ENCODE measurements at regions not wholly inside any gene's neighbourhood (a gene's known extent, or its start where the extent isn't known, plus 50 kb on each side); places are given as distances from the start of the nearest gene placed in this dataset.

- Mint-ChIP-seq H3K27me3 (ENCODE audit: low read depth) (no peaks in the 10 kb centered on the region), H3K4me3 (no peak overlapping the region), H3K9me3 (no peaks in the 10 kb centered on the region), H3K4me1 (no peaks in the 10 kb centered on the region), H3K36me3 (ENCODE audit: low read depth) (no peaks in the 10 kb centered on the region), H3K27ac (no peak overlapping the region)
- TF ChIP-seq, protein P1, sequence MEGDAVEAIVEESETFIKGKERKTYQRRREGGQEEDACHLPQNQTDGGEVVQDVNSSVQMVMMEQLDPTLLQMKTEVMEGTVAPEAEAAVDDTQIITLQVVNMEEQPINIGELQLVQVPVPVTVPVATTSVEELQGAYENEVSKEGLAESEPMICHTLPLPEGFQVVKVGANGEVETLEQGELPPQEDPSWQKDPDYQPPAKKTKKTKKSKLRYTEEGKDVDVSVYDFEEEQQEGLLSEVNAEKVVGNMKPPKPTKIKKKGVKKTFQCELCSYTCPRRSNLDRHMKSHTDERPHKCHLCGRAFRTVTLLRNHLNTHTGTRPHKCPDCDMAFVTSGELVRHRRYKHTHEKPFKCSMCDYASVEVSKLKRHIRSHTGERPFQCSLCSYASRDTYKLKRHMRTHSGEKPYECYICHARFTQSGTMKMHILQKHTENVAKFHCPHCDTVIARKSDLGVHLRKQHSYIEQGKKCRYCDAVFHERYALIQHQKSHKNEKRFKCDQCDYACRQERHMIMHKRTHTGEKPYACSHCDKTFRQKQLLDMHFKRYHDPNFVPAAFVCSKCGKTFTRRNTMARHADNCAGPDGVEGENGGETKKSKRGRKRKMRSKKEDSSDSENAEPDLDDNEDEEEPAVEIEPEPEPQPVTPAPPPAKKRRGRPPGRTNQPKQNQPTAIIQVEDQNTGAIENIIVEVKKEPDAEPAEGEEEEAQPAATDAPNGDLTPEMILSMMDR (IDR thresholded peaks at IDR 0.05; ENCODE audit: unreplicated experiment in 3 of 3), result no peak
Observed at GRCh38 chr4:135098061-135098460, 896.5 kb upstream of the PABPC4L start.

DNA sequence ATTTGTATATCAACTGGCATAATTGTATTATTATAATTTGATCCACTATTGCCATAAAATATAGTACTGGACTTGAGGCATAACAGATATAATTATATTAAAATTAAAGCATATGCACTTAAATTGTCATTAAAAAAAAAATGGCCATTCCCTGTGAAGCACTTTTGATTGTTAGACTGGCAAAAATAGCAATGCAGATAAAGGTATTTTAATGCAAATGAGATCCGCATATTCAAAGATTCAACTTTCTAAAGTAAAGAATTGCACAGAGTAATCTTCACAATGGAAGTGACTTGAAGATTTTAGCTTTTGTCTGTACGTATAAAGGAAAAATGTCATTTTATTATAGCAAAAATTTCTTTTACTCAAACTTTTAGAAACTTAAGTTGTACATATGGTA, 871.8 kb upstream of the PABPC4L start:
- TF ChIP-seq, protein P1 (IDR thresholded peaks at IDR 0.05; ENCODE audit: unreplicated experiment in 3 of 3), result no peak
- Mint-ChIP-seq H3K4me3 (no peak overlapping the region), H3K36me3 (ENCODE audit: low read depth) (no peaks in the 10 kb centered on the region)

GRCh38 chr4:135072553-135072952, 871.0 kb upstream of the PABPC4L start:
- Mint-ChIP-seq H3K27me3 (ENCODE audit: low read depth) (peaks cover 4% of the 10 kb centered on the region), H3K4me3 (no peak overlapping the region), H3K36me3 (ENCODE audit: low read depth) (no peaks in the 10 kb centered on the region), H3K4me1 (no peaks in the 10 kb centered on the region), H3K9me3 (peaks cover 17% of the 10 kb centered on the region), H3K27ac (no peak overlapping the region)
- TF ChIP-seq, protein P1 (IDR thresholded peaks at IDR 0.05; ENCODE audit: unreplicated experiment in 3 of 3), result no peak

More for the DNA sequence above, 871.8 kb upstream of the PABPC4L start:
- Mint-ChIP-seq H3K27me3 (ENCODE audit: low read depth) (no peaks in the 10 kb centered on the region), H3K4me1 (no peaks in the 10 kb centered on the region), H3K9me3 (peaks cover 25% of the 10 kb centered on the region), H3K27ac (no peak overlapping the region)

DNA sequence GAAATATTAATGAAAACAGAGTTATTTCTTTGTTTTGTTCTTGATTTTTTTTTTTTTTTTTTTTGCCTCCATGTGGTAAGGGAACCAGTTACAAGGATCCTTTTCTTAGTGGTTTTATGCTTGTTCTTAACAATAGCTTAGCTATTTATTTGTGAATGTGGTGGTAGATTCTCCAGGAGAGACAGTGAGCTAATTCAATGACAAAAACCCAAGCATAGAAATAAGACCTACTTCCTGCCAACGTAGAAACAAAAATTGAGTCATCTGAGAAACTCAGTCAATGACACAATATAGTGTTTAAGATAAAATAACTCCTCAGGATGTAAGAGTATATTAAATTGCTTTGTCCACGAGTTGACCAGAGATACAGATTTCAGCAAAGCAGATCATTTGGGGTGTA, 863.8 kb upstream of the PABPC4L start:
- Mint-ChIP-seq H3K4me3 (no peak overlapping the region), H3K36me3 (ENCODE audit: low read depth) (no peaks in the 10 kb centered on the region), H3K27me3 (ENCODE audit: low read depth) (peaks cover 4% of the 10 kb centered on the region), H3K27ac (no peak overlapping the region), H3K9me3 (no peaks in the 10 kb centered on the region), H3K4me1 (no peaks in the 10 kb centered on the region)
- TF ChIP-seq, protein P1 (IDR thresholded peaks at IDR 0.05; ENCODE audit: unreplicated experiment in 3 of 3), result no peak

GRCh38 chr4:135050086-135050717, 848.6 kb upstream of the PABPC4L start:
- H3K9me3 Mint-ChIP-seq, result no peaks in the 10 kb centered on the region
- TF ChIP-seq, protein P1 (IDR thresholded peaks at IDR 0.05; ENCODE audit: unreplicated experiment in 3 of 3), result no peak
- H3K36me3 Mint-ChIP-seq (ENCODE audit: low read depth), result no peaks in the 10 kb centered on the region
- H3K27me3 Mint-ChIP-seq (ENCODE audit: low read depth), result no peaks in the 10 kb centered on the region
- peaks cover 11% of the 10 kb centered on the region for H3K4me1 Mint-ChIP-seq
- H3K27ac Mint-ChIP-seq, result no peak overlapping the region
- peak overlapping the region in 1 of 3 experiments; percentile 5 for H3K4me3 Mint-ChIP-seq

DNA sequence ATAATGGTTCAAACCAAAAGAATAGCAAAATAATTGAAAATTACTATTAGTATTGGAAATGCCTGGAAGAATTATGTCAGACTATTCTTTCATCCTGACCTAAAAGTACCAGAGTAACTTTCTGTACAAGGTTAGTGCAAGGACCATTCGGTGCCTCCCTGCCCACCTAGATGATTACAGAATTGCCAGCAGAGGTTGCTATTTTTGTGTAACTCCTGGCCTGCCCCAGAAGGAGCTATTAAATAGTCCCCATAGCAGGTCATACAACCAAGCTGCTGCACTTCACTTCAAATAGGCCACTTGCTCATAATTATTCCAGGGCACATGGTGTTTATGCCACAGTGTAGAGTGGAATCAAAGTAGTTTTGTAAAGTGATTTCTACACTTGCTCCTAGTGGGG, 831.1 kb upstream of the PABPC4L start:
- H3K4me3 Mint-ChIP-seq, result no peak overlapping the region
- H3K27me3 Mint-ChIP-seq (ENCODE audit: low read depth), result no peaks in the 10 kb centered on the region
- H3K4me1 Mint-ChIP-seq, result no peaks in the 10 kb centered on the region
- TF ChIP-seq, protein P1 (IDR thresholded peaks at IDR 0.05; ENCODE audit: unreplicated experiment in 3 of 3), result no peak
- H3K9me3 Mint-ChIP-seq, result no peaks in the 10 kb centered on the region
- no peak overlapping the region for H3K27ac Mint-ChIP-seq
- no peaks in the 10 kb centered on the region for H3K36me3 Mint-ChIP-seq (ENCODE audit: low read depth)

Measured in nephron (organoid).